ENCODE measurements at regions not wholly inside any gene's neighbourhood (a gene's known extent, or its start where the extent isn't known, plus 50 kb on each side); places are given as distances from the start of the nearest gene placed in this dataset.

GRCh38 chr15:81500081-81500480, 126.1 kb upstream of the TMC3 start:
- Mint-ChIP-seq H3K27me3 (ENCODE audit: low read depth) (no peaks in the 10 kb centered on the region), H3K4me3 (no peak overlapping the region), H3K36me3 (peaks cover 2% of the 10 kb centered on the region; the same call in 1 of the 2 replicates), H3K9me3 (peaks cover 33% of the 10 kb centered on the region), H3K27ac (no peak overlapping the region), H3K4me1 (peaks cover 13% of the 10 kb centered on the region)
- ChIA-PET CTCF (no interaction called here), POLR2A (no interaction called here)
- TF ChIP-seq ZNF317 (CRISPR knock-in tag; IDR thresholded peaks at IDR 0.05; ENCODE audit: borderline replicate concordance, low read depth) (peak; percentile 70; the same call in 1 of the 2 replicates), ZNF416 (CRISPR knock-in tag; IDR thresholded peaks at IDR 0.05) (no peak), ZNF512 (CRISPR knock-in tag; IDR thresholded peaks at IDR 0.05; ENCODE audit: borderline replicate concordance) (no peak)
- no peak for DNase-seq (ENCODE audit: low spot score)
- ATAC-seq, result no peak

GRCh38 chr15:81498294-81498693, 124.3 kb upstream of the TMC3 start:
- no peaks in the 10 kb centered on the region for H3K27me3 Mint-ChIP-seq (ENCODE audit: low read depth)
- ChIA-PET POLR2A (no interaction called here), CTCF (interaction anchor here (1.9 kb wide), 1 partner anchor 17 kb away, joined by 5 read pairs; no protein-coding TSS in a partner anchor)
- H3K4me1 Mint-ChIP-seq, result peaks cover 13% of the 10 kb centered on the region
- peak; percentile 59; the same call in 1 of the 2 replicates for ATAC-seq
- no peak for DNase-seq (ENCODE audit: low spot score)
- peaks cover 2% of the 10 kb centered on the region; the same call in 1 of the 2 replicates for H3K36me3 Mint-ChIP-seq
- H3K27ac Mint-ChIP-seq, result peak overlapping the region; percentile 77; the same call in 1 of the 2 replicates
- TF ChIP-seq CBFB (CRISPR knock-in tag; IDR thresholded peaks at IDR 0.05; ENCODE audit: low read depth) (no peak), NFATC4 (CRISPR knock-in tag; IDR thresholded peaks at IDR 0.05) (no peak), ZNF138 (CRISPR knock-in tag; conservative IDR thresholded peaks at IDR 0.05) (no peak), JAZF1 (CRISPR knock-in tag; IDR thresholded peaks at IDR 0.05) (no peak), FOXP4 (CRISPR knock-in tag; IDR thresholded peaks at IDR 0.05) (no peak), IRF2 (CRISPR knock-in tag; IDR thresholded peaks at IDR 0.05; ENCODE audit: borderline replicate concordance, low read depth) (no peak)
- H3K4me3 Mint-ChIP-seq, result no peak overlapping the region
- H3K9me3 Mint-ChIP-seq, result peaks cover 33% of the 10 kb centered on the region

- Mint-ChIP-seq H3K4me1 (peaks cover 16% of the 10 kb centered on the region), H3K27ac (no peak overlapping the region), H3K4me3 (no peak overlapping the region), H3K9me3 (peaks cover 33% of the 10 kb centered on the region), H3K36me3 (peaks cover 2% of the 10 kb centered on the region; the same call in 1 of the 2 replicates), H3K27me3 (ENCODE audit: low read depth) (no peaks in the 10 kb centered on the region)
- CTCF ChIA-PET, result no interaction called here
- POLR2A ChIA-PET, result no interaction called here
- no peak for TF ChIP-seq NR3C1 (CRISPR knock-in tag; conservative IDR thresholded peaks at IDR 0.05; ENCODE audit: low read depth)
- TF ChIP-seq PREB (CRISPR knock-in tag; IDR thresholded peaks at IDR 0.05; ENCODE audit: borderline replicate concordance), result no peak
- no peak for ATAC-seq
- no peak for DNase-seq (ENCODE audit: low spot score)
These were observed 123.2 kb upstream of the TMC3 start for GRCh38 chr15:81497238-81497637.

- H3K36me3 Mint-ChIP-seq, result peaks cover 2% of the 10 kb centered on the region; the same call in 1 of the 2 replicates
- peaks cover 33% of the 10 kb centered on the region for H3K9me3 Mint-ChIP-seq
- H3K4me3 Mint-ChIP-seq, result no peak overlapping the region
- peaks cover 20% of the 10 kb centered on the region for H3K4me1 Mint-ChIP-seq
- TF ChIP-seq JAZF1 (CRISPR knock-in tag; IDR thresholded peaks at IDR 0.05) (no peak), JUN (CRISPR knock-in tag; IDR thresholded peaks at IDR 0.05) (no peak), ZNF219 (CRISPR knock-in tag; IDR thresholded peaks at IDR 0.05; ENCODE audit: borderline replicate concordance) (no peak)
- ATAC-seq (no peak), DNase-seq (ENCODE audit: low spot score) (no peak)
- no peaks in the 10 kb centered on the region for H3K27me3 Mint-ChIP-seq (ENCODE audit: low read depth)
- ChIA-PET POLR2A (no interaction called here), CTCF (no interaction called here)
- H3K27ac Mint-ChIP-seq, result no peak overlapping the region
These were observed 121.9 kb upstream of the TMC3 start for GRCh38 chr15:81495780-81496467.
